C4-2B (cell line): ENCODE measurements at regions not wholly inside any gene's neighbourhood (a gene's known extent, or its start where the extent isn't known, plus 50 kb on each side); places are given as distances from the start of the nearest gene placed in this dataset.

Experiments used
- CTCF ChIP-seq: fragments of 450-650 bp; conservative IDR thresholded peaks from 2 replicates; pipeline ENCODE4 v1.5.1; 2017; ENCODE audit warnings: mild to moderate bottlenecking
- ZFX ChIP-seq: fragments of 450-650 bp; IDR thresholded peaks from 2 replicates; pipeline ENCODE4 v1.6.1; 2017

GRCh38 chr1:30487042-30487441, 236.3 kb downstream of the MATN1 start:
- TF ChIP-seq CTCF = no peak
- no peak for TF ChIP-seq ZFX
